Transverse colon (tissue), 4 donors: ENCODE measurements at regions not wholly inside any gene's neighbourhood (a gene's known extent, or its start where the extent isn't known, plus 50 kb on each side); places are given as distances from the start of the nearest gene placed in this dataset.
"Not testable (repeated sequence)": the region's sequence is repeated elsewhere in the genome, so short reads cannot be mapped to it uniquely, and the experiment has no call there.

ENCODE experiments used
- DNase-seq: peaks from one replicate; pipeline ENCODE4 v3.0.0-alpha.2; 2019
- H3K27ac ChIP-seq, 4 donors: fragments of 200-600 bp; sonication (generic); 2 replicates each; pipeline ENCODE4 v1.5.1; 2016 to 2018; ENCODE audit warnings: inconsistent platforms in 4 of 4
- H3K27me3 ChIP-seq: fragments of 200-600 bp; sonication (generic); 2 replicates; pipeline ENCODE4 v1.5.1; 2017; ENCODE audit warnings: inconsistent platforms
- H3K36me3 ChIP-seq, 4 donors: fragments of 200-600 bp; sonication (generic); 2 replicates each; pipeline ENCODE4 v1.5.1; 2017 to 2019; ENCODE audit warnings: inconsistent platforms in 4 of 4
- H3K4me1 ChIP-seq, 4 donors: fragments of 200-600 bp; sonication (generic); 2 replicates each; pipeline ENCODE4 v1.5.1; 2017 to 2020; ENCODE audit warnings: inconsistent platforms in 4 of 4
- H3K4me3 ChIP-seq, 4 donors: fragments of 200-600 bp; sonication (generic); 1 replicate in 1 of 4; 2 replicates in 3 of 4; pipeline versions ENCODE4 v1.5.1 to v1.6.1; 2017 to 2019; ENCODE audit warnings: inconsistent platforms in 4 of 4
- H3K9me3 ChIP-seq, 2 donors: fragments of 200-600 bp; sonication (generic); 2 replicates each; pipeline ENCODE4 v1.5.1; 2017 to 2019; ENCODE audit warnings: inconsistent platforms in 2 of 2
- EP300 ChIP-seq: sonication (generic); formaldehyde crosslinking; IDR thresholded peaks from one replicate; pipeline ENCODE4 v1.6.1; 2017; ENCODE audit warnings: antibody characterized with exemption, low read depth
- POLR2A ChIP-seq: fragments of 450-650 bp; IDR thresholded peaks from one replicate; pipeline ENCODE4 v1.6.1; 2016; ENCODE audit warnings: antibody characterized with exemption, mild to moderate bottlenecking, moderate library complexity
- POLR2AphosphoS5 ChIP-seq, 3 donors: sonication (generic); formaldehyde crosslinking; IDR thresholded peaks; one replicate each; pipeline ENCODE4 v1.6.1; 2016; ENCODE audit warnings: antibody characterized with exemption in 3 of 3
- WGBS, 2 donors: methylation state at CpG; one replicate each; pipeline ENCODE4 v1.1.5; 2018; ENCODE audit warnings: low coverage in 1 of 2; 5-methylcytosine and 5-hydroxymethylcytosine counted together
- in situ Hi-C, 4 donors: fragments of 200-750 bp; cut with MboI; loops; one replicate each; pipeline versions ENCODE4 v1.15.0 to v1.15.1; 2017; ENCODE audit warnings: low sequenced_read_pairs in 3 of 4, low pct_ligation_motif_present in 1 of 4, low pct_unique_long_range_greater_than_20kb in 1 of 4
- intact Hi-C: fragments of 100-400 bp; cut with DNase I; formaldehyde crosslinking; loops from one replicate; pipeline ENCODE4 v1.15.1; 2023; ENCODE audit warnings: low total_unique reads
- TF ChIP-seq, protein P1 (sequence below), 5 experiments: fragments of 200-600 bp in 3 of 5; fragments of 450-650 bp in 2 of 5; sonication (generic) in 3 of 5; IDR thresholded peaks; 1 replicate in 2 of 5; 2 replicates in 3 of 5; pipeline ENCODE4 v1.5.1; 2016 to 2017; ENCODE audit warnings: antibody characterized with exemption in 5 of 5, inconsistent platforms in 3 of 5, mild to moderate bottlenecking in 2 of 5, moderate library complexity in 1 of 5

DNA sequence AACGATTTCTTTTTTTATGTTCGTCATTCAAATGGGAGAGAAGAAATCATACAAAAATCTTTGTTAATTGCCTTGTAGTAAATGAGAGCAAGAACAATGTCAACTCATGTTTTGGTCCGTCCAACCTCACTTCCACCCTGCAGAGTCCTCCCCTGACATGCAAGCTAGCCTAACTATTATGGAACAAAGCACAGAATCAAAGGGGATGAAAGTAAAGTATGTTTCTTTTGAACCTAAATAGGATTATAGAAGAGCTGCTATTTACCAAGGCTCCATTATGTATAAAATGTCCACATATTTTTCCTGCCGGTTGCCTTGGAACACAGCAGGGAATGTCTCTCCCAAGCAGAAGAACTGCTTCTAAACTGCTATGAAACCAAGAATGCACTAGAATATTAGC is 161.1 kb downstream of the MRPS30 start:
- Histone ChIP-seq H3K4me3 (no peak overlapping the region), H3K36me3 (no peaks in the 10 kb centered on the region), H3K4me1 (no peaks in the 10 kb centered on the region), H3K9me3 (no peaks in the 10 kb centered on the region), H3K27me3 (no peaks in the 10 kb centered on the region), H3K27ac (no peak overlapping the region)
- TF ChIP-seq EP300 (no peak), POLR2A (no peak), POLR2AphosphoS5 (IDR thresholded peaks at IDR 0.05) (no peak)
- TF ChIP-seq, protein P1, sequence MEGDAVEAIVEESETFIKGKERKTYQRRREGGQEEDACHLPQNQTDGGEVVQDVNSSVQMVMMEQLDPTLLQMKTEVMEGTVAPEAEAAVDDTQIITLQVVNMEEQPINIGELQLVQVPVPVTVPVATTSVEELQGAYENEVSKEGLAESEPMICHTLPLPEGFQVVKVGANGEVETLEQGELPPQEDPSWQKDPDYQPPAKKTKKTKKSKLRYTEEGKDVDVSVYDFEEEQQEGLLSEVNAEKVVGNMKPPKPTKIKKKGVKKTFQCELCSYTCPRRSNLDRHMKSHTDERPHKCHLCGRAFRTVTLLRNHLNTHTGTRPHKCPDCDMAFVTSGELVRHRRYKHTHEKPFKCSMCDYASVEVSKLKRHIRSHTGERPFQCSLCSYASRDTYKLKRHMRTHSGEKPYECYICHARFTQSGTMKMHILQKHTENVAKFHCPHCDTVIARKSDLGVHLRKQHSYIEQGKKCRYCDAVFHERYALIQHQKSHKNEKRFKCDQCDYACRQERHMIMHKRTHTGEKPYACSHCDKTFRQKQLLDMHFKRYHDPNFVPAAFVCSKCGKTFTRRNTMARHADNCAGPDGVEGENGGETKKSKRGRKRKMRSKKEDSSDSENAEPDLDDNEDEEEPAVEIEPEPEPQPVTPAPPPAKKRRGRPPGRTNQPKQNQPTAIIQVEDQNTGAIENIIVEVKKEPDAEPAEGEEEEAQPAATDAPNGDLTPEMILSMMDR (IDR thresholded peaks at IDR 0.05) = no peak
- intact Hi-C loops (no loop called here), in situ Hi-C loops (no loop called here)
- 85 to 90% methylated on average over 4 of the region's 4 CpGs for WGBS, 2 donors
- no peak for DNase-seq

DNA sequence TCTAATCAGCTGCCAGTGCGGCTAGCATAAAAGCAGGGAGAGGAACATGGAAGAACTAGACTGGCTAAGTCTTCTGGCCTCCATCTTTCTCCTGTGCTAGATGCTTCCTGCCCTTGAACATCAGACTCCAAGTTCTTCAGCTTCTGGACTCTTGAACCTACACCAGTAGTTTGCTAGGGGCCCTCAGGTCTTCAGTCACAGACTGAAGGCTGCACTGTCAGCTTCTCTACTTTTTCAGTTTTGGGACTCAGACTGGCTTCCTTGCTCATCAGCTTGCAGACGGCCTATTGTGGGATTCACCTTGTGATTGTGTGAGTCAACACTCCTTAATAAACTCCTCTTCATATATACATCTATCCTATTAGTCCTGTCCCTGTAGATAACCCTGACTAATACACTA is 162.2 kb downstream of the MRPS30 start:
- in situ Hi-C loops, H3K4me3 ChIP-seq, intact Hi-C loops, H3K27me3 ChIP-seq, DNase-seq, H3K36me3 ChIP-seq, H3K4me1 ChIP-seq, H3K27ac ChIP-seq, H3K9me3 ChIP-seq: not testable (repeated sequence)
- 95 to 100% methylated on average over 1 to 2 of the region's 2 CpGs for WGBS, 2 donors

DNA sequence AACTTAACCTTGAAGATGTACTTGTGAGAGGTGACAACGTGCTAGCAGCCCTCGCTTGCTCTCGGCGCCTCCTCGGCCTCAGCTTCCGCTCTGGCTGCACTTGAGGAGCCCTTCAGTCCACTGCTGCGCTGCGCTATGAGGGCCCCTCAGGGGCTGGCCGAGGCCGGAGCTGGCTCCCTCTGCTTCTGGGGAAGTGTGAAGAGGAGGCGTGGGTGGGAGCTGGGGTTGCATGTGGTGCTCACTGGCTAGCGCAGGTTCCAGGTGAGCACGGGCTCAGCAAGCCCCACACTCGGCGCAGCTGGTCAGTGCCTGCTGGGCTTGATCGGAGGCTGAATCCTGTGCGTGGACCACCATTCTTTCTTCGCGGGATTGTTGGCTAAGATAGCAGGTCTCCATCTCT is 166.1 kb downstream of the MRPS30 start:
- in situ Hi-C loops = no loop called here

DNA sequence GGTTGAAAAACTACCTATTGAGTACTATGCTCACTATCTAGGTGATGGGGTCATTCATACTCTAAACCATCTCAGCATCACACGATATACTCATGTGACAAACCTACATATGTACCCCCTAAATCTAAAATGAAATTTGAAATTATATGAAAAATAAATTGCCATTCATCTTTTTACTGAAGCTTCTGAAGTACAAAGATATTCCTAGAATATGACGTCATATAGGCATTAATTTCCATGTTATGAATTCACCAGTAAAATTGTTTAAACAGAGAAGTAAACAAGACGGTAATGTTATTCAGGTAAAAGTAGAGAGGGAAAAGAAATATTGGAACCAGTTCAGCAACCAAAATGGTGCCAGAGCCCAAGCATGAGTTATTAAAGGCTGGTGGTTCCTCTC is 173.0 kb downstream of the MRPS30 start:
- Histone ChIP-seq H3K4me3 (no peak overlapping the region), H3K36me3 (no peaks in the 10 kb centered on the region), H3K9me3 (peaks cover 8 to 29% of the 10 kb centered on the region in 2 donors), H3K27ac (no peak overlapping the region), H3K4me1 (no peaks in the 10 kb centered on the region), H3K27me3 (no peaks in the 10 kb centered on the region)
- TF ChIP-seq POLR2AphosphoS5 (IDR thresholded peaks at IDR 0.05) = no peak
- TF ChIP-seq EP300 = no peak
- TF ChIP-seq POLR2A = no peak
- TF ChIP-seq, protein P1 (IDR thresholded peaks at IDR 0.05) = no peak
- in situ Hi-C loops (no loop called here), intact Hi-C loops (no loop called here)
- WGBS, 2 donors = 83 to 90% methylated on average over 3 of the region's 3 CpGs
- DNase-seq = no peak

More for the DNA sequence above, 166.1 kb downstream of the MRPS30 start:
- DNase-seq = no peak
- Histone ChIP-seq H3K4me1 (no peaks in the 10 kb centered on the region), H3K9me3 (peaks cover 0 to 6% of the 10 kb centered on the region in 2 donors), H3K36me3 (no peaks in the 10 kb centered on the region), H3K27ac (no peak overlapping the region), H3K27me3 (no peaks in the 10 kb centered on the region), H3K4me3 (no peak overlapping the region)
- TF ChIP-seq, protein P1 (IDR thresholded peaks at IDR 0.05) = no peak
- TF ChIP-seq EP300 (no peak), POLR2AphosphoS5 (IDR thresholded peaks at IDR 0.05) (no peak), POLR2A (no peak)
- WGBS, 2 donors = 89% methylated on average over 19 of the region's 19 CpGs; no CpG with 5 or more reads in 1 of the 2 donors
- intact Hi-C loops = no loop called here

DNA sequence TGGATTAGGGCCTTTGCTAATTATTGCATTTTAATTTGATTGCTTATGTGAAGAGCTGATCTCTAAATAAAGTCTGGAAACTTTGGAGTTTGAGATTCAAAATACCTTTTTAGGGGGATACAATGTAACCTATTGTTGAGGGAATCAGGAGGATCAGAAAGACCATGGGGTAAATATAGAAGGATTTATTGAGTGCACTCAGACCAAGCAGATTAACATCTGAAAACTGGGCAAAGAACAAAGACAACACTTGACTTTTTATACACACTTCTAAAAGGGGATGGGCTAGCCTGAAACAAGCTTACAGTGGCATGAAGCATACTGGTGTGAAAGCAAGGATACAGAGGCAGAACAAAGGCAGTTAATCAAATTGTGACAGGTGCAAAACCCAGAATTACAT is 174.3 kb downstream of the MRPS30 start:
- intact Hi-C loops = no loop called here
- no peak overlapping the region for H3K27ac ChIP-seq
- no peaks in the 10 kb centered on the region for H3K4me1 ChIP-seq
- DNase-seq = no peak
- H3K4me3 ChIP-seq = no peak overlapping the region
- no peaks in the 10 kb centered on the region for H3K27me3 ChIP-seq
- H3K9me3 ChIP-seq = peaks cover 8 to 29% of the 10 kb centered on the region in 2 donors
- TF ChIP-seq, protein P1 (IDR thresholded peaks at IDR 0.05) = no peak
- no peak for TF ChIP-seq EP300
- H3K36me3 ChIP-seq = no peaks in the 10 kb centered on the region
- in situ Hi-C loops = no loop called here
